T-helper 2 cell treated with Interferon-gamma antibody and Interleukin-4, amounts not matched to agents 5 μg/mL and 100 μg/mL, for 36 hours (primary cell): ENCODE measurements at regions not wholly inside any gene's neighbourhood (a gene's known extent, or its start where the extent isn't known, plus 50 kb on each side); places are given as distances from the start of the nearest gene placed in this dataset.
"Not testable (repeated sequence)": the region's sequence is repeated elsewhere in the genome, so short reads cannot be mapped to it uniquely, and the experiment has no call there.

Experiments
- DNase-seq: peaks from one replicate; pipeline ENCODE4 v3.0.0; 2021; ENCODE audit warnings: low spot score
- H3K27ac Mint-ChIP-seq: one replicate; pipeline ENCODE4 v1.8.0; 2021; ENCODE audit warnings: mild to moderate bottlenecking, mixed read lengths
- H3K27me3 Mint-ChIP-seq: one replicate; pipeline ENCODE4 v1.8.0; 2021; ENCODE audit warnings: low read depth, mixed read lengths
- H3K36me3 Mint-ChIP-seq: one replicate; pipeline ENCODE4 v1.8.0; 2021; ENCODE audit warnings: low read depth, mixed read lengths
- H3K4me1 Mint-ChIP-seq: one replicate; pipeline ENCODE4 v1.8.0; 2021; ENCODE audit warnings: low read depth, mixed read lengths
- H3K4me3 Mint-ChIP-seq: one replicate; pipeline ENCODE4 v1.8.0; 2022; ENCODE audit warnings: mild to moderate bottlenecking, moderate library complexity, mixed read lengths
- H3K9me3 Mint-ChIP-seq: one replicate; pipeline ENCODE4 v1.8.0; 2021; ENCODE audit warnings: mixed read lengths

DNA sequence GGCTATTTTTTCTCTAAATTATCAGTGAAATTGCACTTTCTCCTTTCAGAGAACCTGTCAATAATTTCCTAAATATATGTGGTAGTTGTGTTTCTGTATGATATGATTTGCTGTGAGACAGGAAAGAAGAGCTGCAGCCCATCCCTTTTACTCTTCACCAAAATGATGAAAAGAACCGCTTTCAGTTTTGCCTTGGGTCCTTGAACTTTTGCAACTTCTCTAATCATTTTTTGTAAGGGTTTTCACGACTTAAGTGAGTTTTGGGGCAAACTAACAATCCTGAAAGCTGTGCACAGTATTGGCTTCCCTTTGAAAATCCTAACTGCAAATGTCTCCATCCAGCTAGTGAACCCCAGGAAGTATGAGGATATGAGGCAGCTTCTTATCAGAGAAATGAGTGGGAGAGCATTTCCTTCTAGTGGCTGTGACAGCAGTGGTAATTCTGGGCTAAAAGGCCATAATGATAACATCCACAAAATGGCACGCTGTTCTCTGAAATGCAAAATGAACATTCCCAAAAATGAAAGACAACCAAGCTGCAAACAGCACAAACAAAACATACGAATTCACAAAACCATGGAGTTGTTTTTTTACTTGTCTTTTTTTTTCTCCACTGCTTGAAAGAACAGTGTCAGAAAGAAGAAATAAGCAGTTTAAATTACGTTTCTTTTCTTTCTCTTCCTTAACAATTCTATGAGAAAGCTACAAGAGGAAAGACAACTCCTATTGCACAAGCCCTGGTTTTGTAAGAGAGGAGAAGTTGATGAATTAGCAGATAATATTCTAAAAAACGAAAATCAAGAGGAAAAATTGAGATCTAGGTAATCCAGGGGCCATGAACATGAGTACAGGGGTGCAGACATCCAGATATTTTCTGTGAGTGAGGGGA is 1291.6 kb upstream of the ZEB2 start:
- DNase-seq = no peak
- Mint-ChIP-seq H3K4me1 (no peaks in the 10 kb centered on the region), H3K27ac (no peak overlapping the region), H3K36me3 (no peaks in the 10 kb centered on the region), H3K4me3 (no peak overlapping the region), H3K27me3 (no peaks in the 10 kb centered on the region), H3K9me3 (no peaks in the 10 kb centered on the region)

DNA sequence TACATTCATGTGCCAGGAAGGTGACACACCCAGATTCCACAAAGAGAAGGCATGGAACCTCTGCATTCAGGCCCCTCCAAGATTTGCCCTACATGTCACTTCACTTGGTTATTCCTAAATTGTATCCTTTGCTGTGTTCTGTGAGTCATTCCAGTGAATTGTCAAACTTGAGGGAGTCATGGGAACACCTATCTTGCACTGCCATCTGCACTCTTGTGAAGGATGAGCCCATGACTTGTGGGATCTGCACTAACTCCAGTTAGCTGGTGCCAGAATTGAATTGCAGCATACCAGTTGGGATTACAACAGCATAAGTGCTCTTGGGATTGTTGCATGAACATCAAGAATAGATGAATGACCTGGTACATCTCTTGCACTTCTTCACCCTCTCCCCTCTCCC is 1288.0 kb upstream of the ZEB2 start:
- no peak for DNase-seq
- Mint-ChIP-seq H3K9me3 (no peaks in the 10 kb centered on the region), H3K36me3 (no peaks in the 10 kb centered on the region), H3K27ac (no peak overlapping the region), H3K4me3 (no peak overlapping the region), H3K4me1 (no peaks in the 10 kb centered on the region), H3K27me3 (no peaks in the 10 kb centered on the region)

DNA sequence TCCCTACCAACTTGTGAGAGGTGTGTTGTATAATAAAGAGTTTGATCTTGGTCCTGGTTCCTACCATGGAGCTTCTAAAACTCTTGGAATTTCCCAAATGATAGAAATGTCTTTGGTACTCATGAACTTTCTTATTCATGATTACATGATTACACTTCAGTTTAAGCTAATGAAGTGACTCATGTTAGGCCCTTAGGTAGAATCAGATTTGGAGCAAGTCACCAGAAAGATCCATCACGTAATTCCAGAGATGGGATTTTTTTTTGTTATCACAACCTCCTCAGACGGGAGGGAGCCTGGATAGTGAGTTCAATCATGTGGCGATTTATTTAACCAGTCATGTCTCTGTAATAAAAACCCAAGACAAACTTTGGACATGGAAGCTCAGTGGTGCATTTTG is 1287.6 kb upstream of the ZEB2 start:
- Mint-ChIP-seq H3K27ac (no peak overlapping the region), H3K36me3 (no peaks in the 10 kb centered on the region), H3K27me3 (no peaks in the 10 kb centered on the region), H3K9me3 (no peaks in the 10 kb centered on the region), H3K4me3 (no peak overlapping the region), H3K4me1 (no peaks in the 10 kb centered on the region)
- DNase-seq = no peak

GRCh38 chr2:145806546-145806945 is 1286.6 kb upstream of the ZEB2 start:
- DNase-seq = no peak
- Mint-ChIP-seq H3K4me3 (no peak overlapping the region), H3K4me1 (no peaks in the 10 kb centered on the region), H3K27me3 (no peaks in the 10 kb centered on the region), H3K27ac (no peak overlapping the region), H3K36me3 (no peaks in the 10 kb centered on the region), H3K9me3 (no peaks in the 10 kb centered on the region)

DNA sequence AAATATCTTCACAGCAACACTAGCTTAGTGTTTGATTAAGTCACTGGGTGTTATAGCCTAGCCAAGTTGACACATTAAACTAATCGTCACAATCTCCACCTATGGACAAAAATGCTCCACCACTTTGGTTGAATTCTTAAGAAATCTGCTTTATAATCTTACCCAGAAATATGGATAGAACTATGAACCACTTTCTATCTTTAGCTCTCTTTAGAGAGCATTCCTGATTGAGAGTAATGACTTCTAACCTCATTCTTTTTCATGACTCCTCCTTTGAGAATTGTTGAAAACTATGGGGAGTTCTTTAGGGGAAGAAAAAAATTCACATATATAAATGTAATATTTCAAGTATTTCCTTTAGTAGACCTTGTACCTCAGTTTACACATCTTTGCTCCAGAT is 1282.2 kb upstream of the ZEB2 start:
- Mint-ChIP-seq H3K9me3 (no peaks in the 10 kb centered on the region), H3K36me3 (no peaks in the 10 kb centered on the region), H3K4me1 (no peaks in the 10 kb centered on the region), H3K27ac (no peak overlapping the region), H3K27me3 (no peaks in the 10 kb centered on the region), H3K4me3 (no peak overlapping the region)
- DNase-seq = no peak

DNA sequence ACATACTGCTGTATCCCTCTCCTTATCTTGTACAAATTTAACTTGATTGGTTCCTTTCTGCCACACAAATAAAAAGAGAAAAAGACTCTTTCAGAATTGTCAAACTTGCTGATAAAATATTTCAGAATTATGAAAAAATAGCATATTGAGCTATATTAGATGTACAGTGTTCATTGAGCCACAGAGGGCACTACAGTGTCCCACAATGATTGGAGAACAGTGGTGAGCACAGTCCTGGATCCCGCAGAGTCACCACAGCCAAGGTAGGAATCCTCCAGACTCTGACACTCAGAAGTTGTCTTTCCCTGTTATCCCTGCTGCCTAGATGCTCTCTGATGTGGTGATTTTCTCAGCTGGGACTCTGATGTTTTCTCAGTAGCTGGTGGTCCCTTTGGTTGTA is 1281.3 kb upstream of the ZEB2 start:
- Mint-ChIP-seq H3K9me3 (no peaks in the 10 kb centered on the region), H3K4me1 (no peaks in the 10 kb centered on the region), H3K27ac (no peak overlapping the region), H3K36me3 (no peaks in the 10 kb centered on the region), H3K4me3 (no peak overlapping the region), H3K27me3 (no peaks in the 10 kb centered on the region)
- no peak for DNase-seq

GRCh38 chr2:145800151-145801091 is 1280.5 kb upstream of the ZEB2 start:
- H3K36me3 Mint-ChIP-seq = no peaks in the 10 kb centered on the region
- DNase-seq = no peak
- no peak overlapping the region for H3K27ac Mint-ChIP-seq
- H3K27me3 Mint-ChIP-seq = no peaks in the 10 kb centered on the region
- H3K4me1 Mint-ChIP-seq = no peaks in the 10 kb centered on the region
- no peak overlapping the region for H3K4me3 Mint-ChIP-seq
- no peaks in the 10 kb centered on the region for H3K9me3 Mint-ChIP-seq

DNA sequence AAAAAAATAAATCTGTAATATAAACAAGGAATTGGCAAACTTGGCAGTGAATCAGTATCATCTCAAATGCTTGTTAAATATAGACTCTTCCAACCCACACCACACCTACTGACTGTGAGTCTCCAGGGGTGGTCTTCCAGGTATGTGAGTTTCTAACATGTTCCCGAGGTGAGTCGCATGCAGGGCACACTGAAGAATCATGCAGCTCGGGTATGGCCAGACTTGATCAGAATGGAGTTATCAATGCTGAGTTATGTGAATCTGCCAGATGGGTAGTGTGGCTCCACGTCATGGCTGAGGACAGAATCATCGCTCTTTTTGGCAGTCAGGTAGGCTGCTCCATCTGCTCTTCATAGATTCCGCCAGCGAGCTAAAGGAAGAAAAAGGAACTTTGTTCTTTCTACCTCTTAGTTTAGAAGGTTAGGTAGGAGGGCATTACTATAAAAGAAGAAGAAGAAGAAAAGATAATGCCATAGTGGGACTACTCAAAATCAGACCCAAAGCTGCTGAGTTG is 1279.7 kb upstream of the ZEB2 start:
- Mint-ChIP-seq H3K9me3 (no peaks in the 10 kb centered on the region), H3K36me3 (no peaks in the 10 kb centered on the region), H3K4me3 (no peak overlapping the region), H3K27me3 (no peaks in the 10 kb centered on the region), H3K27ac (no peak overlapping the region), H3K4me1 (no peaks in the 10 kb centered on the region)
- DNase-seq = no peak

DNA sequence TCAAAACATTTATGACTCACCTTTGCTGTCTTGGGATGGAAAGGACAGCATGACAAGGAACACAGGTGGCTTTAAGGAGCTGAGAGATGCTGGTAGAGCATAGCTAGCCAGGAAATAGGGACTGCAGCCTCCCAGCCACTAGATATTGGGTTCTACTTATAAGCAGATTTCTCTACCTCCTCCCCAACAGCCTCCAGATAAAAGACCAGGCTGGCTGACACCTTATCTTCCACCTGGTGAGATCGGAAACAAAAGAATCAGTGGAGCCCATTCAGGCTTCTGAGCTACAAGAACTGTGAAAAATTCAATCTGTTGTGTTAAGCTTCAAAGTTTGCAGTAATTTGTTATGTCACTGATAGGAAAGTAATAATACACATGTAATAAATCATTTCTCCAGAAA is 1278.5 kb upstream of the ZEB2 start:
- Mint-ChIP-seq H3K4me3 (no peak overlapping the region), H3K27ac (no peak overlapping the region), H3K27me3 (no peaks in the 10 kb centered on the region), H3K4me1 (no peaks in the 10 kb centered on the region), H3K36me3 (no peaks in the 10 kb centered on the region), H3K9me3 (no peaks in the 10 kb centered on the region)
- no peak for DNase-seq

- no peak overlapping the region for H3K4me3 Mint-ChIP-seq
- H3K27me3 Mint-ChIP-seq = no peaks in the 10 kb centered on the region
- H3K4me1 Mint-ChIP-seq = no peaks in the 10 kb centered on the region
- H3K27ac Mint-ChIP-seq = no peak overlapping the region
- H3K9me3 Mint-ChIP-seq = no peaks in the 10 kb centered on the region
- no peaks in the 10 kb centered on the region for H3K36me3 Mint-ChIP-seq
- no peak for DNase-seq
Observed at GRCh38 chr2:145797692-145798091, 1277.8 kb upstream of the ZEB2 start.

DNA sequence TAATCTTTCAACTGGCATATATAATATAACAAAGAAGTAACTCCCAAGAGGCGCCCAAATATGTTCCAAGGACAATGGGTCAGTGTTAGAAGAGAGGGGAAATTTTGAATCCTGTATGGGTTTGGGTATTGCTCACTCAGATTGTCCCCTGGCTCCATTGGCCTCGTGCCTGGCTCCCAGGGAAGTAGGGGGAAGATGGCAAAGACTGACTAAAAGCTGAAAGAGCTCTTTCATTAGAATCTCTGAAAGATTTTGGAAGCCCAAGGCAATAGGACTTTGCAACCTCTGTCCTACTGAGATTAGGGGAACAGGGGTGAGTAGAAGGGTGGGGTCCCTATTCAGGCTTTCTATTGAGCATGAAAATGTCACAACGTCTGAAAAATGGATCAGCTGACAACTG is 1272.8 kb upstream of the ZEB2 start:
- no peak for DNase-seq
- Mint-ChIP-seq H3K9me3 (peaks cover 4% of the 10 kb centered on the region), H3K27ac (no peak overlapping the region), H3K4me3 (no peak overlapping the region), H3K27me3 (no peaks in the 10 kb centered on the region), H3K4me1 (no peaks in the 10 kb centered on the region), H3K36me3 (no peaks in the 10 kb centered on the region)

DNA sequence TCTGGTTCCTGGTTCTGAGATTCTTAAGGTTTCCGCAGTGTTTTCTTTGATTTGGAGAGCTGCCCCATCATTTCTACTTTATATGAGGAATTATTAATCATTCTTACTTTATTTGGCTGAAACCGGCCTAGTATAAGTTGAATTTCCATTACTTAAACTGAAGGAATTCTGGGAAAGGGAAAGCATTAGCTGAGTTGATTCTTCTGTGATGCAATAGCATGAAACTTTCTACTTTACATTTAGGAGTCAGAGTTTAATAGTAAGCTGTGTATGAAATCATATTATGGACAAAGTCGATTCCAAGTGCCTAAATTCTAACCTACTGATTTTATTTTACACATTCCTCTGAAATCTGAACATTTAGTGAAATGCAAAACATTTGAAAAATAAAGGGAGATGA is 1269.7 kb upstream of the ZEB2 start:
- Mint-ChIP-seq H3K4me3 (no peak overlapping the region), H3K36me3 (no peaks in the 10 kb centered on the region), H3K4me1 (no peaks in the 10 kb centered on the region), H3K27ac (no peak overlapping the region), H3K27me3 (no peaks in the 10 kb centered on the region), H3K9me3 (peaks cover 15% of the 10 kb centered on the region)
- no peak for DNase-seq

GRCh38 chr2:145787597-145788361 is 1267.9 kb upstream of the ZEB2 start:
- DNase-seq, H3K27ac Mint-ChIP-seq, H3K36me3 Mint-ChIP-seq, H3K27me3 Mint-ChIP-seq, H3K4me1 Mint-ChIP-seq, H3K4me3 Mint-ChIP-seq: not testable (repeated sequence)
- H3K9me3 Mint-ChIP-seq = peaks cover 15% of the 10 kb centered on the region
